Activated effector memory CD4-positive, alpha-beta T cell treated with anti-CD3 and anti-CD28 coated beads, Interleukin-2, amount 50 U/mL, for 16 hours (primary cell): ENCODE measurements at regions not wholly inside any gene's neighbourhood (a gene's known extent, or its start where the extent isn't known, plus 50 kb on each side); places are given as distances from the start of the nearest gene placed in this dataset.

ENCODE experiments used
- DNase-seq: peaks from one replicate; pipeline ENCODE4 v3.0.0-alpha.2; 2020

GRCh38 chr15:47397655-47398054, 319.6 kb upstream of the SEMA6D start:
- no peak for DNase-seq

- DNase-seq: no peak
Measured at GRCh38 chr15:47398132-47398531, 319.2 kb upstream of the SEMA6D start.

DNA sequence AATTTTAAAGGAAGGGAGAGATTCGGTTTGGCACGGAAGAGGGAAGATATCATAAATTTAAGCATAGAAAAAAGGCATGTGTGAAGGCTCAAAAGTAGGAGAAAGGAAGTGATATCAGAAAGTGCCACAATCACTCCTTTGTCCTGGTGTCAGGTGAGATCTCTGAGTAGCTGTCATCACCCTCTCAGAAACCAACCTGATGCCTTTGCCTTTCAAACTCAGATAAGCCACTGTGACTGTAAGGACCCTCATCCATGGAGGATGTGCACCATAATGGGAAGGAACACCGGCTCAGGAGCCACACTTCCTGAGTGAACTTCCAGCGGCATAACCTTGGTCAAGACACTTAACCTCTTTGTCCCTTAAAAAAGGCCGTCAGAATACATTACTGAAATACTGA, 318.7 kb upstream of the SEMA6D start:
- DNase-seq: no peak

DNA sequence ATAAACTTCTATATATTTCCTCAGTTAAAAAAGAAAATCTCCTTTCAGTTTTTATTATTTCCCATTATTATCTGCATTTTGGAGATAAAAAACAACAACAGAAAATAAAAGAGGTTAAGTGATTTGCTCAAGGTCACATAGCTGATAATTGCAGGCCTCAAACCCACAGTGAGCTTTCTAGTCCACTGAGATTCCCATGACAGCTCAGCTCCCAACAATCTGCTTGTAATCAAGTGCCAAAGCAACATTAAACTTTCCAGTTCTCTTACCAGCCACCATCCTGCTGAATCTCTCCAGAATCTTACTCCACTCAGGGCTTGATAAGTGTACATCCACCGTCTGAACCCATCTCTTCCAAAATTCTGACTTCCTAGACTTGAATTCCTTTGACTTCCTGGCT, 318.2 kb upstream of the SEMA6D start:
- DNase-seq: no peak

GRCh38 chr15:47400603-47401002, 316.7 kb upstream of the SEMA6D start:
- DNase-seq: no peak

GRCh38 chr15:47401427-47401826, 315.9 kb upstream of the SEMA6D start:
- no peak for DNase-seq

- no peak for DNase-seq
Measured at GRCh38 chr15:47402829-47403228, 314.5 kb upstream of the SEMA6D start.

GRCh38 chr15:47404877-47405276, 312.4 kb upstream of the SEMA6D start:
- DNase-seq: no peak

GRCh38 chr15:47405365-47406162, 311.7 kb upstream of the SEMA6D start:
- DNase-seq: no peak

GRCh38 chr15:47407692-47408091, 309.6 kb upstream of the SEMA6D start:
- DNase-seq: no peak

GRCh38 chr15:47409038-47409437, 308.3 kb upstream of the SEMA6D start:
- DNase-seq: no peak

DNA sequence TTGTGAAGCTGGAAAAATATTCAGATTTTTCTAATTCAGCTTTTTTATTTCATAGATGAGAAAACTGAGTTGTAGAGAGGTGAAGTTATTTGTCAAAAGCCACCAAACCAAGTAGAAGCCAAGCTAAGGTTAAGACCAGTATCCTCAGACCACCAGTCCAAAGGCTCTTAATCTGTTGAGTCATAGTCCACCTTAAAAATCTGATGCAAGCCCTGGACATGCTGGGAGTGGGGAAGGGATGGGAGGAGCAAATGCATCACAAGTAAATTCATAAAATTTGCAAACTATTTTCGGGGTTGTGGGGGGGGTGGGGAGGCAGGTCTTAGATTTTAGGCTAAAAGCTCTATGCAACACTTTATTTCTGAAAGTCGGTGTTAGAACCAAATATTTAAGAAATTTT, 307.7 kb upstream of the SEMA6D start:
- no peak for DNase-seq

DNA sequence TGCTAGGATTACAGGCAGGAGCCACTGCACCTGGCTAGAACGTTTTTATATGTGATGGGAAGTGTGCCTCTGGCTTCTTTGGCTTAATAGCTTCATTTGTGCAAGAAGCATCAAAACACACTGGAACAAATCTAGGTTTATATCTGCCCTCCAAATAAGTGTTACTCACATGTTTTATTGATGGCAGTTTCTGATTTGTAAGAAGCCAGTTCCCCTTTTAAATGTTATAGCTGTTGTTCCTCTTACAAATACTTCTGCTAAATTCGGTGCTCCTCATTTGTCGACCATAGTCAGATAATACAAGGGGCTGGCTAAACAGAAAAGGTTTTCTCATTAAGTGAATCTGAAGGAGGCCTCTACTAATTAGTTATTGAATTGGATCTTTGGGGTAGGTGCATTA, 307.1 kb upstream of the SEMA6D start:
- DNase-seq: no peak

GRCh38 chr15:47411733-47412132, 305.6 kb upstream of the SEMA6D start:
- DNase-seq: no peak

DNA sequence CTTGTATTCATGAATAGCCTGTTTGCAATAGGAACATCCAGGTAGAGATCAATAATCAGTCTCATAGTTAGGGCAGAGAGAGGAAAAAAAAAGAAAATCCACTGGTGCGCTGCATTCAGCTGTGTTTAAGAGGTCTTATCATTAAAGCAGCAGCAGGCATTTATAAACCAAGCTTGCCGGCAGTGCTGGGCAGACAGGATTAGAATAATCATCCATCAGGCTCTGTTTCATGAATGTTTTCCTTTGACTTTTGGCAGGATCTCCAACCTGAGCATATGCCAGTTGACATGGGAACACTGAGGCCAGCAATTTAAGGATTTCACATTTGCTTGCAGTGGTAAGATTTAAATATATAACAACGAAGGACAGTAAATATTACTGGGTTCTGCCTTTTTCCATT, 305.2 kb upstream of the SEMA6D start:
- DNase-seq: no peak

DNA sequence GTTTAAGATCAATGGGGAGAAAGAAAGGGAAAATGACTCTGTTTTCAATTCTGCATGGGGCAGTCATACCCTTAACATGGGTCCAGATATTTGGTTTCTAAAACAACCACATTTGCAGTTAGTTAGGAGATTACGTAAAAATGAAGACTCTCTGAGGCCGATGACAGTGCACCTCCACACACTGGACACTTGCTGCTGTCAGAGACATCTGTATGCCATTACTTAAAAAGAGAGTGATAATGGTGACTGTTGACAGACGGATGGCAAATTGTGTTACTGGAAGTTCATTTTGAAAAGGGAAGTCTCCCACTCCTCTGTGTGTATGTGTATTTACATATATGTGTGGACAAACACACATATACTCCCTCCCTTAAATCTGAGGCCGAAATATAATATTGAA, 304.5 kb upstream of the SEMA6D start:
- no peak for DNase-seq

DNA sequence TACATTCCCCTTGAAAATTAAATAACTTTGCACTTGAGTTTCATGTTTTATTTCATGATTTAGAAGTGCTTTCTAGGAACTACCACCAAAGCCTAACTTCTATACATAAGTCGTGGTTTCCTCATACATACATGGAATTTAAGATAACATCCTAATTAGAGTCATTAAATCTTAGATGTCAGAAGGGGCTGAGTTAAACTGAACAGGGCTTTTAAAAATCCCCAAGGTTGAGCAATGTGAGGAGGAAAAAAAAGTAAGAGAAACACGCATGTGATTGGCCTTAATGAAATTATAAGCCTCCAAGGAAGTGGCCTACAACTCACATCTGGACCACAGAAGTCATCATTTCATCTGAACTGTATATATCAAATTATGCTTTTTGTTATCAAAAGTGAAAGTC, 303.1 kb upstream of the SEMA6D start:
- no peak for DNase-seq

DNA sequence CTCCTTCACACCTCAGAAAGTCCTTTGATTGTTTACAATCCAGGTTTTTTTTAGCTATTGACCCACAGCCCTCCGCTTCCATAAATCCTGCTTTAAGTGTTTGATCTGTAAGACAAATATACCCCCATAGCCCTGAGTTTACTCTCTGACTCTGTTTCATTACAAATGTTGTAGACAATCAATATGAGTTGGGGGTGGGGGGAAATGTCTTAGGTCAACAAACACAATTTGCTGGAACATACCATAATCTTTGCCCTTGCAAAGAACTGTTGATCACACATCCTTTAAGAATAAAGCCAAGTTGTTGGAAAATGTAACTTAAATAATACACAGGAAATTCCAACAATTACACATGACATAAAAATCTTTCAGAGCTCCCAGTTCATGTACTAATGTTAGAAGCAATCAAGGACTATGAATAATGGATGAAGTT, 301.8 kb upstream of the SEMA6D start:
- no peak for DNase-seq

GRCh38 chr15:47422881-47423665, 294.2 kb upstream of the SEMA6D start:
- DNase-seq: no peak

DNA sequence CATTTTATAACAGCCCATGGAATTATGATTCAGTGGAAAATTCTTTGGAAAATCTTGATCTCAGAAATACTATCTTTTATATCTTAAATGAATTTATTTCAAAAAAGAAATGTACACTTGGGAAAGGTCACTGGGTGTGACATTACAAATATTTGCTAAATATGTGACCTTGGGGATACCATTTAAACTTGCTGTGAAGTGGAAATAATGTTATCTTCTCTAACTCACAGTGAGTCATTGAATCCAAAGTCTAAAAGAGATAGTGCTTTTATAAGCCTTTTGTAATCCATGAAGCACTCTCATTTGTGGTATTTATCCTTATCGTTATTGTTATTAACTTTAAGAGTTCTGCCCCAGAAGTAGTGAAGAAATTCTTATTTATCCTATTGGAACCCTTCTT, 289.8 kb upstream of the SEMA6D start:
- no peak for DNase-seq

DNA sequence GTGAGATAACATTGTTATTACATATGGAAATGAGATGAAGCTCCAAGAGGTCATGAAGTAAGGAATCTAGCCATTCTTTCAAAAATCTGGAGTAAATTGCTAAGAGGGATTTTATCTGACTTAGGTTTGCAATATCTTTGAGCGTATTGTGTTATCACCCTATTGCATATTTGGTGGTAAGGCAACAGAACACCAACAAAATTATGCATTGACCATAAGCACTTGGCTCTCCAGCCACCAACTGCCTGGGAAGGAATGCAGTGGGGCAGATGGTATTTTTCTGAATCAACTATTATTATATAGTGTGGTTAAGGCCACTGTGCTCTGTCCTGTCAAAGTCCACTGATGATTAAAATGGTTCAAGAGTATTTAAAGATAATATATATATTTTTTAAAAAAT, 287.9 kb upstream of the SEMA6D start:
- no peak for DNase-seq

DNA sequence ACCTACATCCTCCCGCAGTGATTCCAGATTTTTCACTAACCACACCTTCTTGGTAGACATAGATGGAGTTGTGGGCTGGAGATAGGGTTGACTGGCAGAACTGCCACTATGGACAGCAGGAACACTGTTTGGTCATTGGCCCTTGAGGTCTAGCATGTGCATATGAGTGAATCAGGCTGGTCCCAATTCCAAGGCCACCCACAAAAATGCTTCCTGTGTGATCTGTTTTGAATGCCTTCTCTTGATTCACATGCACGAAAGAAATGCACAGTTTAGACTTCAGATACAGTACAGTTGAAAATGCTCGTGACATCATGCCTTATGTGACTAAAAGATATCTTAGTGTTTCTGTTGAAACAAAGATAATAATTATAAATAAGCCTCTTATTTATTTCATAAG, 285.8 kb upstream of the SEMA6D start:
- no peak for DNase-seq

DNA sequence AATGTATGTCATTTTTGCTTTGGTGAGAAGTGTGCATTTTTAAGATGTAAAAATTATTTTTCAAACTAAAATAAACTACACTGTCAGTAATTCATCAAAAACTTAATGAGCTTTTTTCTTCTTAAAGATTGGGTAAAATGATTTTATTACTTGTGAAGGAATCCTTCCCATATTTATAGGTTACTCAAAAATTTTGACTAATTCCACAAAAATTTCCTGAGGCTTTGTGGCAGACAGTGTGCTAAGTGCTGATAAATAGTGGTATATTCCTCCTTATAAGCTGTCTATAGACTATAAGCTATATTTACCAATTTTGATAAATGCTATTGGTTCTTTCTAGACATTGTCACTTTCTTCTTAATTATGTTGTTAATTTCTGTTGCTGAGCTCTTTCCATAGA, 284.5 kb upstream of the SEMA6D start:
- DNase-seq: no peak

- DNase-seq: no peak
Measured at GRCh38 chr15:47434596-47434995, 282.7 kb upstream of the SEMA6D start.

GRCh38 chr15:47437491-47437890, 279.8 kb upstream of the SEMA6D start:
- DNase-seq: no peak
